GM12875 (cell line): ENCODE measurements at regions not wholly inside any gene's neighbourhood (a gene's known extent, or its start where the extent isn't known, plus 50 kb on each side); places are given as distances from the start of the nearest gene placed in this dataset.
A peak's percentile ranks its signal among the peaks of the same experiment; 100 is the strongest.

ENCODE experiments used
- H3K4me3 ChIP-seq: one replicate; pipeline ENCODE4 v1.5.1; 2011; ENCODE audit warnings: low read depth, low read length, control low read depth
- TF ChIP-seq, protein P1 (sequence below): IDR thresholded peaks from 2 replicates; pipeline ENCODE4 v1.5.1; 2011; ENCODE audit warnings: low read depth, mild to moderate bottlenecking, control low read depth, inconsistent platforms, low read length, moderate library complexity, borderline replicate concordance; ENCODE audit not compliant: insufficient read depth

DNA sequence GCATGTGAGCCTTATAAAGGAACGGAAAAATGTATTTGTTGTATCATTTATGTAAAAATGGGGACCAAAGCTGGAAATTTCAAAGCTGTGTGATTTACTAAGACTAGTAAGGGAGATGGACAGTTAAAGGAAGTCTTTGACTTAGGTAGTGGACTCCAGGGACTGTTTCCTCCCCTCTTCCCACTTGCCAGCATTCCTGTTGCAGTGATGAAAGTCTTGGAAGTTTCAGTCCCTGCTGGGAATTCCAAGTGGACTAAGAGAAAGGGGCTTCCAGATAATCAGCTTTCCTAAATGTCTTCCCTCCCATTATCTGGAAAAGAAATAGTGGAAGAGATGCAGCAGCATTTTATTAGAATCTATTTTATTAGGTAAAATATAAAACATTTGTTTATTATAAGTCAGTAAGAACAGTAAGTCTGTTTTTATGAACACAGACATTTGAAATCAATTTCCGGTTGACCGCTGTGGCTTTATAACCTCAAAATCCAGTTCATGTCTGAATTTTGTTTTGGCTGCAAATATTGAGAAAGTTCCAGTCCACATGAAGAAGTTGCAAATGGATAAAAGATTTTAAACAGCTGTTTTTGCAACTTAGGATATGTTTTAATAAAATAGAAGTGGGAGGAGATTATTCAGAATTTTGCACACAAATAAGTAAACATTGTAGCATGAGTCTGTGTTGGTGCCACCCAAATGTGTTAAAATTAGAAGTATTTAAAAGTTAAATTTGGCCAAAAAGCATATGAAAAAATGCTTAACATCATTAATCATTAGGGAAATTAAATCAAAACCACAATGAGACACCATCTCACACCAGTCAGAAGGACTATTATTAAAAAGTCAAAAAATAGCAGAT, 141.8 kb downstream of the IL20RB start:
- TF ChIP-seq, protein P1, sequence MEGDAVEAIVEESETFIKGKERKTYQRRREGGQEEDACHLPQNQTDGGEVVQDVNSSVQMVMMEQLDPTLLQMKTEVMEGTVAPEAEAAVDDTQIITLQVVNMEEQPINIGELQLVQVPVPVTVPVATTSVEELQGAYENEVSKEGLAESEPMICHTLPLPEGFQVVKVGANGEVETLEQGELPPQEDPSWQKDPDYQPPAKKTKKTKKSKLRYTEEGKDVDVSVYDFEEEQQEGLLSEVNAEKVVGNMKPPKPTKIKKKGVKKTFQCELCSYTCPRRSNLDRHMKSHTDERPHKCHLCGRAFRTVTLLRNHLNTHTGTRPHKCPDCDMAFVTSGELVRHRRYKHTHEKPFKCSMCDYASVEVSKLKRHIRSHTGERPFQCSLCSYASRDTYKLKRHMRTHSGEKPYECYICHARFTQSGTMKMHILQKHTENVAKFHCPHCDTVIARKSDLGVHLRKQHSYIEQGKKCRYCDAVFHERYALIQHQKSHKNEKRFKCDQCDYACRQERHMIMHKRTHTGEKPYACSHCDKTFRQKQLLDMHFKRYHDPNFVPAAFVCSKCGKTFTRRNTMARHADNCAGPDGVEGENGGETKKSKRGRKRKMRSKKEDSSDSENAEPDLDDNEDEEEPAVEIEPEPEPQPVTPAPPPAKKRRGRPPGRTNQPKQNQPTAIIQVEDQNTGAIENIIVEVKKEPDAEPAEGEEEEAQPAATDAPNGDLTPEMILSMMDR: no peak
- no peak overlapping the region for H3K4me3 ChIP-seq

DNA sequence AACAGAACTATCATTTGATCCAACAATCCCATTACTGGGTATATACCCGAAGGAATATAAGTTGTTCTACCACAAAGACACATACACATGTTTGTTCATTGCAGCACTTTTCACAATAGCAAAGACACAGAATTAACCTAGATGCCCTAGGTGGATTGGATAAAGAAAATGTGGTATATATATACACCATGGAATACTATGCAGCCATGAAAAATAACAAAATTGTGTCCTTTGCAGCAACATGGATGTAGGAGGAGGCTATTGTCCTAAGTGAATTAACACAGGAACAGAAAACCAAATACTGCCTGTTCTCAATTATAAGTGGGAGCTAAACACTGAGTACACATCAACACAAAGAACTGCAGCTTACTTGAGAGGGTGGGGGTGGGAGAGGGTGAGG, 142.5 kb downstream of the IL20RB start:
- H3K4me3 ChIP-seq: no peak overlapping the region
- TF ChIP-seq, protein P1: no peak

DNA sequence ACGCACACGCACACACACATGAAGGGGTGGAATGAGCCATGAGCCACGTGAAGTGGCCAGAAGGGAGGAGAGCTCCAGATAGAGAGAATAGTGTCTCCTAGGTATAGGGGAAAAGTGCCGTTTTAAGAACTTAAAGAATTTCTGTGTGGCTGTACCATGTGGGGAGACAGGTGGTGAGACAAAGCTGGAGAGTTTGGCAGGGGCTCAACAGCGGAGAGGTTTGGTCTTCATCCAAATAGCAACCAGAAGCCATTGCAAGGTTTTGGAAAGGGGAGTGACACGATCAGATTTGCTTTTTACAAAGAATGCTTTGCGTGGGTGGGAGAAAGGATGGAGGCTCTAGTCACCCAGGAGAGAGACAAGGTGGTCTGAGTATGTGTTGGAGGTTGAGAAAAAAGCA, 146.0 kb downstream of the IL20RB start:
- no peak overlapping the region for H3K4me3 ChIP-seq
- TF ChIP-seq, protein P1: no peak

DNA sequence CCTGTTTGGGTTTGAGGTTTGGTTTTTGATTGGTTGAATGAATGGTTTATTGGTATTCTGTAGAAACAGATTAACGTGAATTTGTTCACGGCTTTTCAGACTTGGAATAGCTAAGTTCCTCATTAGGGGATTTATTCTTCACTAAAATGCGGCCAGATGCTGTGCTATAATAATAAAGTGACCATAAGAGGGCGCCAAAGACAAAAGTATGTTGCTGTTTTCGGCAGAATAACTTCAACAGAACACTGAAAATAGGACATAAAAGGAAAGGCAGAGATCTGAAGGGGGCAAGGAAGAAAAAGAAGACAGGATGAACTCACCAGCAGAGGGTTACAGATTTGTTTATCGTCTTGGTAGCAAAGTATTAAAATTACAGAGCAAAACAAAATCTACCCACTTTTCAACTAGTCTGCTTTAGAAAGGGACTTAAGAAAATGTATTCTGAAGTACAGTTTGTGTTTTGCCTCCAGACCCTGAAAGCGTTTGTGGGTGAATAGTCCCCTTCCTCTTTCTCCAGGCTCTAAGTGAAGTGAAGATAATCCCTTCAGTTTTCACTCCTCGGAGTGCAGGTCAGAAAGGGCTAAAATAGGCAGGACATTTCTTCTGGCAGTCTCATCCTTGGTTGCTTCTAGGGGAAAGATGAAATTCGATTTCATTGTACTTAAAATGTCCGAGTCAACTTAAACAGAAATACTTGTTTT, 147.6 kb downstream of the IL20RB start:
- TF ChIP-seq, protein P1: peak; percentile 25; the same call in 1 of the 2 replicates
- no peak overlapping the region for H3K4me3 ChIP-seq

DNA sequence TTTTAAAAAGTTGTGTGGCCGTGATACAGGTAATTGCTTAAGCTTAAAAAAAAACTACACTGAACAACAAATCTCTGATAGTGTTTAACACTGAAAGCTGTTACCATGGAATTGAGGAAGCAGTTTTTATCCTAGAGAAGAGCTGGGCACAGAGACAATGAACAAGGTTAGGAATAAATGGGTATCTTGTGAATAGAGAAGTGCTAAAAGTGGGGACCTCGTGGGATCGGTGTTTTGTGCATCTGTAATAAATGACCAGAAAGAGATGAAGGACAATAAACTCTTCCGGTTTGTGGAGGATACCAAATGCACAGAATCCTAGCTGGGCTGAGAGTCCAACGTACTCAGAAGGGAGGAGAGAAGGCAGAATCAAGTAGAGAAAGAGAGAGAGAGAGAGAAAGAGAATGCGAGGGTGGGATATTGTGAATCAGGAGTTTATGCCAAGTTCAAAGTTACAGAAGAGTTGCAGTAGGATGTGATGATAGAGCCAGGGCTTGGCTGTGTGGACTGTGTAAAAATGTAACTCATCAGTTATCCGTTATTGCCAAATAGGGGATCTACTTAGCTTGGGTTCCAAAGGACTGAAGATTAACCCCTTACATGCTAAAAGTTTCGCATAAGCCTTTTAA, 148.9 kb downstream of the IL20RB start:
- TF ChIP-seq, protein P1: no peak
- H3K4me3 ChIP-seq: no peak overlapping the region

- TF ChIP-seq, protein P1: no peak
- no peak overlapping the region for H3K4me3 ChIP-seq
Observed at GRCh38 chr3:137108699-137109440, 151.1 kb downstream of the IL20RB start.
